Stomach (tissue), 4 donors: ENCODE measurements at regions not wholly inside any gene's neighbourhood (a gene's known extent, or its start where the extent isn't known, plus 50 kb on each side); places are given as distances from the start of the nearest gene placed in this dataset.

Source experiments
- POLR2A ChIP-seq, 4 donors: fragments of 450-650 bp; IDR thresholded peaks; one replicate each; pipeline ENCODE4 v1.6.1; 2016; ENCODE audit warnings: antibody characterized with exemption in 4 of 4, control low read depth in 2 of 4, mild to moderate bottlenecking in 1 of 4, moderate library complexity in 1 of 4
- POLR2AphosphoS5 ChIP-seq, 3 donors: sonication (generic); formaldehyde crosslinking; IDR thresholded peaks; one replicate each; pipeline ENCODE4 v1.6.1; 2016; ENCODE audit warnings: antibody characterized with exemption in 3 of 3
- TF ChIP-seq, protein P1 (sequence below), 7 experiments: fragments of 450-650 bp in 4 of 7; fragments of 200-600 bp in 3 of 7; sonication (generic) in 3 of 7; IDR thresholded peaks; one replicate each; pipeline ENCODE4 v1.5.1; 2016 to 2019; ENCODE audit warnings: antibody characterized with exemption in 7 of 7, control low read depth in 2 of 7, mild to moderate bottlenecking in 1 of 7

- TF ChIP-seq, protein P1, sequence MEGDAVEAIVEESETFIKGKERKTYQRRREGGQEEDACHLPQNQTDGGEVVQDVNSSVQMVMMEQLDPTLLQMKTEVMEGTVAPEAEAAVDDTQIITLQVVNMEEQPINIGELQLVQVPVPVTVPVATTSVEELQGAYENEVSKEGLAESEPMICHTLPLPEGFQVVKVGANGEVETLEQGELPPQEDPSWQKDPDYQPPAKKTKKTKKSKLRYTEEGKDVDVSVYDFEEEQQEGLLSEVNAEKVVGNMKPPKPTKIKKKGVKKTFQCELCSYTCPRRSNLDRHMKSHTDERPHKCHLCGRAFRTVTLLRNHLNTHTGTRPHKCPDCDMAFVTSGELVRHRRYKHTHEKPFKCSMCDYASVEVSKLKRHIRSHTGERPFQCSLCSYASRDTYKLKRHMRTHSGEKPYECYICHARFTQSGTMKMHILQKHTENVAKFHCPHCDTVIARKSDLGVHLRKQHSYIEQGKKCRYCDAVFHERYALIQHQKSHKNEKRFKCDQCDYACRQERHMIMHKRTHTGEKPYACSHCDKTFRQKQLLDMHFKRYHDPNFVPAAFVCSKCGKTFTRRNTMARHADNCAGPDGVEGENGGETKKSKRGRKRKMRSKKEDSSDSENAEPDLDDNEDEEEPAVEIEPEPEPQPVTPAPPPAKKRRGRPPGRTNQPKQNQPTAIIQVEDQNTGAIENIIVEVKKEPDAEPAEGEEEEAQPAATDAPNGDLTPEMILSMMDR (IDR thresholded peaks at IDR 0.05), result no peak
- no peak for TF ChIP-seq POLR2AphosphoS5 (IDR thresholded peaks at IDR 0.05)
- TF ChIP-seq POLR2A (IDR thresholded peaks at IDR 0.05), result no peak
These were observed 988.9 kb upstream of the ZNF722 start for GRCh38 chr7:63009771-63010170.
